HG03520 (cell line): ENCODE measurements at regions not wholly inside any gene's neighbourhood (a gene's known extent, or its start where the extent isn't known, plus 50 kb on each side); places are given as distances from the start of the nearest gene placed in this dataset.
"Not testable (repeated sequence)": the region's sequence is repeated elsewhere in the genome, so short reads cannot be mapped to it uniquely, and the experiment has no call there.

ENCODE experiments used
- ATAC-seq: cut with Tn5 transposase; IDR thresholded peaks from one replicate; pipeline ENCODE4 v1.9.1; 2021; ENCODE audit warnings: mild to moderate bottlenecking, moderate library complexity; ENCODE audit not compliant: unreplicated experiment

GRCh38 chr6:139742671-139743070 is 368.2 kb upstream of the CITED2 start:
- no peak for ATAC-seq

DNA sequence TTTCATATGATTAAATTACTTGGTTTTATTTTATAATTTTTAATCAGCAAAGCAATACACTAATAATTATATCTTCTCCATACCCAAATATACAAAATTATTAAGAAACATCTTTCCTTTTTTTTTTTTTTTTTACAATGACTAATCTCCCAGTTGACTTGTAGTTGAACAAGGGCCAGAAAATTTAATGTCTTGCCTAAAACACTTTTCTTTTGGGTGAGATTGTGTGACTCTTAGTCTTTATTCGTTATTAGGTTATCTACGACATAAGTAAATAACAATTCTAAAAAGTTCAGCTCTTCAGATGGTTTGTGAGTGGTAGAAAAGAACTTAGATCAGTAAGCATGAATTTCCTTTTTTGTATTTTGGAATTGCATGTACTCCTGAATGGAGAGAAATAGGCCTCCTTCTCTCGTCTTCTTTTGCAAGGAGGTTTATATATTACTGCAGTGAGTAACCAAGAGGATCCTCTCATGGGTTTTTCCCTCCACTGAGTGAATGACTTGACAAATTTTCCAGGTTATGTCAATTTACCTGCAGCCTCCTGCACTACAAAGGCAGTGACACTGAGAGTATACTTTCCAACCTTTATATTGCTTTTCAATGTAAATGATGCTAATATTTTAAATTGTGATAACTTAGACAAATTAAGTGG is 364.5 kb upstream of the CITED2 start:
- ATAC-seq = no peak

DNA sequence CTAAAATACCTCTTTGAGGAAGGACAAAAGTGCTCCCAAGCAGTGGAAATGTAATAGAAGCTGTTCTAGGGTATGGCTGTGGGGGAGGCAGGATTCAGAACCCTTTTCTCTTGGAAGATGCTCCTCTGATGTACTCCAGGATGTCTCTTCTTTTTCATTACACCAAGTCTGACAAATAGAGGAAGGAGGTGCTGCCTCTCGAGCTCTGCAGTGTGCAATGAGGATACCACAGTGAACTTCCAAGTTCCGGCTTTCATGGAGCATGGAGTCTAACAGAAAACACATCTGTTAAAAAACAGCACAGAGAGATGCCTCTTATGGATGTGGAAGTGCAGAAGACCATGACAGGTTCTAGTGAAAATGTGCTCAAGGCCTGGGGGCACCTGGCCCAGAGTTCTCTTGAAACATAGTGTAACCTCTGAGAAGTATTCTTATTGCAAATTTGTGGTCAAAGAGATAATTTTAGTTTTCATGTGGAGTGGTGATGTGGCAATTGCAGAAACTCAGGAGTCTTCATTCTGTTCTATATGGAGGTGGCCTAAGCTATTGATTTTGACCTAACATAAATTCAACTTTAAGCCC is 362.0 kb upstream of the CITED2 start:
- peak; percentile 73 for ATAC-seq

DNA sequence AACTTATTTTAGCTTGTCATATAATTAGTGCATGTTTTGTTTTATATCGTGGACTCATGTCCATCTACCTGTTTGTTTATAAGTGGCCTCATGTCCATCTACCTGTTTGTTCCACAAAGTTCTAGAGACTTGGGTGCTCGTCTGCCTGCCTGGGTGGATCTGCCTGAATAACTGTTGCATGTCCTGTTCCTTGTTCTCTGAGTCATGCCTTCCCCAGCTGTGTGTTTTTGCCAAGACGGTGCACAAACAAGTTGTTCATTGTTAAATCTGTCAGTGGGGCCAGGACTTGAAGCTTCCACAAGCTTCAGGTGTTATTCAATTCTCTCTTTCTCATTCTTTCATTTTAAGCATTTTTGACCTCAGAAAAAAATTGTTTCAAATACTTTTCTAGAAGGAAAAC is 358.0 kb upstream of the CITED2 start:
- no peak for ATAC-seq

GRCh38 chr6:139730340-139730974 is 356.0 kb upstream of the CITED2 start:
- no peak for ATAC-seq

DNA sequence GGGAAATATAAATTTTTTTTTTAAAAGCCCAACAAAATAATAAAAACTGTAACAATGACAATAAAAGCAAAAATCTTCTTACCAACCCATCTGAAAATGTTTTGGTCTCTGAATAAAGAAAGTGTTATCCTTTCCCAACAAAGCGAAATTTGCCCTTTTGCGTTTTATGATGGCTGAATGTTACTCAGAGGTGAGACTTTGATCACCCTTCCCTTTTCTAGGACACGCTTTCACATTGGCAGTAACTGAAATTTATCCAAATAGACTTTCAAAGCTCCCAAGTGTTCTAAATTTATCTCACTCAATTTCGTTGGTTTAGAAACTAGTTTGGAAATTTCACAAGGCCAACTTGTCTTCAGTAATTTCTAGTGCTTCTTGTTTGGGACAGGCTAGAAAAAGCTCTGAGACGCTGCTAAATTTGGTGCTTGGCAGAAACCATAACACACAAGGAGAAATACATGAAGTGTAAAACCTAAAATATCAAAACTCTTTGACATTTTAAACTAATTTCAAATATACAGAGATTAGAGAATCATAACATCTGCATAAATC is 354.5 kb upstream of the CITED2 start:
- ATAC-seq = no peak

DNA sequence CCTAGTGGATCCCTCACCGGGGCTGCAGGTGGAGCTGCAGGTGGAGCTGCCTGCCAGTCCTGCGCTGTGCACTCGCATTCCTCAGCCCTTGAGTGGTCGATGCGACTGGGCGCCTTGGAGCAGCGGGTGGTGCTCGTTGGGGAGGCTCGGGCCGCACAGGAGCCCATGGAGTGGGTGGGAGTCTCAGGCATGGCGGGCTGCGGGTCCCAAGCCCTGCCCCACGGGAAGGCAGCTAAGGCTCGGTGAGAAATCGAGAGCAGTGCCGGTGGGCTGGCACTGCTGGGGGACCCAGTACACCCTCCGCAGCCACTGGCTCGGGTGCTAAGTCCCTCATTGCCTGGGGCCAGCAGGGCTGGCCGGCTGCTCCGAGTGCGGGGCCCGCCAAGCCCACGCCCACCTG is 351.8 kb upstream of the CITED2 start:
- not testable (repeated sequence) for ATAC-seq

GRCh38 chr6:139722530-139722929 is 348.1 kb upstream of the CITED2 start:
- no peak for ATAC-seq

GRCh38 chr6:139721954-139722353 is 347.5 kb upstream of the CITED2 start:
- no peak for ATAC-seq

- ATAC-seq = no peak
Observed at GRCh38 chr6:139713900-139714506, 339.6 kb upstream of the CITED2 start.

GRCh38 chr6:139713424-139713823 is 339.0 kb upstream of the CITED2 start:
- ATAC-seq = no peak

GRCh38 chr6:139712830-139713229 is 338.4 kb upstream of the CITED2 start:
- ATAC-seq = no peak

DNA sequence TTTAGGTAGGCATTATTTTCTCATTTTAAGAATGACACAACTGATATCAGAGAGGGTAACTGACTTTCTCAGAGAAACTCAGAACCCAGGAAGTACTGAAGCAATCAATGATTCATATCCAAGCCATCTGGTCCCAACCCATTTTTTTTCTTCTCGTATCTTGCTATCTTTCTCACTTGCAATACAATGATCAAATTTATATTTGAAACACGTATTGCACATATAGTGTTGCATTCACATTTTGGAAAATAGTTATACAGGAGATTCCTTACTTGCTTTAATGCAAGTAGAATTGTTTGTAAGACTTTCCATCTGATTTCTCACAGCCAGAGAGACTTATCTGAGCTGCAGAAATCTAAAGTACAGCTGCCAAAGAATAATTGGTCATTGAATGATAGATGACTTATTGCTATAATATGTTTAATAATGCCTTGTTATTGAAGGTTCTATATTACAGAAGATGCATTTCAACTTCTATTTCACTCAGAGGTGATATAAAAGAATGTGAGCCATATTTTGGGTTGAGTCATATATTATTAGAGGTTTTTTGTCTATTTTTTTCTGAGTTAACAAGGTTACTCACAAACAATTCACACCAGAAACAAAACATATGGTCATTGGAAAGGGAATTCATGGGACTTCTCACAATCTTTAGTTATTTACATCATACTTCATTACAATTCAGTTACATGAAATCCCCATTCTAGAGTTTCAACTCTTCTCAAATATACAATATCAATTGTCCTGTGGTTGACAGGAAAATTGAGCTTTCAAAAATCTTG is 337.5 kb upstream of the CITED2 start:
- no peak for ATAC-seq

DNA sequence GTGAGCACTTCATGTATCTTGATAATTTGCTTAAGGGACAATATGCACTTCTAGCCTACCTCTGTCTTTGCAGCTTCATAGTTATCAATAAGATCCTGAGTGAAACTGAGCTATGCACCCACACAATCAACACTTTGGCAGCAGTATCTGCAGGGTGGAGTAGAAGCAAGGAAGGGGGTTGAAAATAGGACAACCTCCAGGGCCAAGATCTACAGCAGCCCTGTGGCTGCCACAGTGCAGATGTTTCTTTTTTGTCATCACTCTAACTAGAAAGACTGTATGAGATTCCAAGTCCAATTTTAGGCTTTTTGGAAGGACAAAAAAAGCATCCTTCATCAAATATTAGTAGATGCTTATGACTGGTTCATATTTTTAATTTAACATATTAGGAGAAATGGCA is 336.1 kb upstream of the CITED2 start:
- ATAC-seq = no peak

- no peak for ATAC-seq
Observed at GRCh38 chr6:139708337-139709199, 334.1 kb upstream of the CITED2 start.

- no peak for ATAC-seq
Observed at GRCh38 chr6:139706912-139707311, 332.5 kb upstream of the CITED2 start.

DNA sequence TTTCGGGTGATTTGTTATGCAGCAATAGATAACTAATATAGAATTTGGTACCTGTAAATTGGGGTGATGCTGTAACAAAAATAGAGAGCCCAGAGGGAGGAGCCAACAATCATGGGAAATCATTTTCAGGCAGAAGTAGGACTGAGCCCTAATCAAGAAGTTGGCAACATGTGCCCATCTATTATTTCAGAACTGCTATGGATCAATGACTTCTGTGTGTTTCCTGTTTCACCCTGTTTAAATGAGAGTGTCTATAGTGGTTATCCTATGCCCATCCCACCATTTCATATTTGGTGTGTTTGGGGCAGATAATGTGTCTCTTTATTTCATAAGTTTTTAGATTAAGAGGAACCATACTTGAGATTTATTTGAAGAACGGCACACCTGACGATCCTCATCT is 330.8 kb upstream of the CITED2 start:
- ATAC-seq = no peak

DNA sequence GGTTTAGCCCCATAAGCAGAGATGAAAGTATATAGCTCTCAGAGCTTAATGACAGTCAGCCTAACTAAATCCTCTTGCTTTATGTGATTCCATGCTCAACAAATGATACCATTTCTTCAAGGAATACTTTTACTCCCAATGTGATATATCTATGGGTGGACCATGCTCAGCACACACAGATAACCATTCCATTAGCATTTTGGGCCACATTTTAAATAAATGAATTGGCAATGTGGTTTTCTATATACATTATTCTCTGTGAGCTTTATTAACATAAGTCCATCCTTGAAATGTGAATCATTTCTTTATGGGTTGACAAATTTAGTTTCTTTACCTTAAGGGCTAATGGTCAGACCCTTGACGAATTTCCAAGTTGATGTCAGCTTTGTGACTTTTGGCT is 329.3 kb upstream of the CITED2 start:
- no peak for ATAC-seq

- ATAC-seq = no peak
Observed at GRCh38 chr6:139702706-139703105, 328.3 kb upstream of the CITED2 start.

GRCh38 chr6:139701695-139702094 is 327.2 kb upstream of the CITED2 start:
- no peak for ATAC-seq
